ENCODE measurements at regions not wholly inside any gene's neighbourhood (a gene's known extent, or its start where the extent isn't known, plus 50 kb on each side); places are given as distances from the start of the nearest gene placed in this dataset.

DNA sequence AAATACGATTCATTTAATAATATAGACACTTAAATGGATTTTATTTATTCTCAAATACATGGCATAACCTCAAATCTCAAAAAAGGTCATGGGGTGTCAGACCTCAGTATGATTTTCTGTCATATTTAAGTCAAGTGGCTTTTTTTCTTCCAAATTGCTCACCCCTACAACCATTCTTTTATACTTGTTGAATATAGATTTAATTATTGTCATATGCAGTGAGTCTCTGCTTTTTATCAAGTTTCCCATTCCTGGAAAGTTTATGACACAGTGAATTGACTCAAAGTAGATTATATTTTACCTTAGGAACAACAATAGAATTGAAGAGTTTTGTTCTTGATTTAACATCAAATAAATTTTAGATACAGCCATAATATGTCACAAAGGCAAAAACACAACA lies 59.5 kb upstream of the IRF2BP2 start:
- no peak overlapping the region for H3K4me3 ChIP-seq
- peaks cover 0 to 21% (median 2%) of the 10 kb centered on the region in 11 donors for H3K9me3 ChIP-seq
- WGBS, 2 donors = 97 to 100% methylated on average over 1 of the region's 1 CpG
- no peak for ATAC-seq
- H3K36me3 ChIP-seq = no peaks in the 10 kb centered on the region
- H3K27me3 ChIP-seq = no peaks in the 10 kb centered on the region
- intact Hi-C loops (cut with DNase I) = no loop called here
- no peak overlapping the region for H3K27ac ChIP-seq
- H3K4me1 ChIP-seq = peaks cover 0 to 14% (median 0%) of the 10 kb centered on the region in 9 donors
- TF ChIP-seq CTCF (IDR thresholded peaks at IDR 0.05) = no peak
- no peak for DNase-seq

DNA sequence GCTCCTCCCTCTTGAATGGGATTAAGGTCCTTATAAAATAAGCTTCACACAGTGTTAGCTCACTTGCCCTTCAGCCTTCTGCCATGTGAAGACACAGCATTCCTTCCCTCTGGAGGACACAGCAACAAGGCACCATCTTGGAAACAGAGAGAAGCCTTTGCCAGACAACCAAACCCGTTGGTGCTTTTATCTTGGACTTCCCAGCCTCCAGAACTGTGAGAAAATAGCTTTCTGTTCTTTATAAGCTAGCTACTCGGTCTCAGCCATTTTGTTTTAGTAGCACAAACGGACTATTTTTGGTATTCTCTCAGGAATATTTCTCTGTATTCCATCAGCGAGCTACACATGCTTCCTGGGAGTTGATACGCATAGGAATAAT lies 58.6 kb upstream of the IRF2BP2 start:
- Histone ChIP-seq H3K27me3 (no peaks in the 10 kb centered on the region), H3K27ac (no peak overlapping the region), H3K4me3 (no peak overlapping the region), H3K9me3 (peaks cover 0 to 21% (median 2%) of the 10 kb centered on the region in 11 donors), H3K4me1 (peaks cover 0 to 14% (median 0%) of the 10 kb centered on the region in 9 donors), H3K36me3 (no peaks in the 10 kb centered on the region)
- no peak for TF ChIP-seq CTCF (IDR thresholded peaks at IDR 0.05)
- no peak for DNase-seq
- 82 to 83% methylated on average over 5 of the region's 5 CpGs for WGBS, 2 donors
- intact Hi-C loops (cut with DNase I) = no loop called here
- ATAC-seq = no peak

GRCh38 chr1:234667600-234668576 lies 57.9 kb upstream of the IRF2BP2 start:
- H3K27me3 ChIP-seq = no peaks in the 10 kb centered on the region
- DNase-seq = no peak
- peaks cover 0 to 21% (median 2%) of the 10 kb centered on the region in 11 donors for H3K9me3 ChIP-seq
- H3K4me3 ChIP-seq = no peak overlapping the region
- intact Hi-C loops (cut with DNase I) = no loop called here
- H3K27ac ChIP-seq = no peak overlapping the region
- peaks cover 0 to 14% (median 0%) of the 10 kb centered on the region in 9 donors for H3K4me1 ChIP-seq
- no peak for ATAC-seq
- WGBS, 2 donors = 97 to 98% methylated on average over 2 of the region's 2 CpGs
- no peaks in the 10 kb centered on the region for H3K36me3 ChIP-seq
- TF ChIP-seq CTCF (IDR thresholded peaks at IDR 0.05) = no peak

DNA sequence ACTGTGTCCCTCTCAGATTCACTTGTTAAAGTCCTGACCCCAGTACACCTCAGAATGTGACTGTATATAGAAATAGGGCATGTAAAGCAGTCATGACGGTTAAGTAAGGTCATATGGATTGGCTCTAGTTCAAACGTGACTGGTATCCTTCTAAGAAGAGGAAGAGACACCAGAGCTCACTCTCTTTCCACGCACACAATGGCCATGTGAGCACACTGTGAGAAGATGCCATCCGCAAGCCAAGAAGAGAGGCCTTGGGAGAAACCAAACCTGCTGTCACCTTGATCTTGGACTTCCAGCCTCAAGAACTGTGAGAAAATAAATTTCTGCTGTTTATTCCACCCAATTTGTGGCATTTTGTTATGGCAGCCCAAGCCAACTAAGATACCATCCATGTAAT lies 56.8 kb upstream of the IRF2BP2 start:
- Histone ChIP-seq H3K9me3 (peaks cover 0 to 21% (median 2%) of the 10 kb centered on the region in 11 donors), H3K4me1 (peaks cover 0 to 14% (median 0%) of the 10 kb centered on the region in 9 donors), H3K36me3 (no peaks in the 10 kb centered on the region), H3K27ac (peak overlapping the region in 1 of 10 donors; percentile 63), H3K4me3 (no peak overlapping the region), H3K27me3 (no peaks in the 10 kb centered on the region)
- no peak for TF ChIP-seq CTCF (IDR thresholded peaks at IDR 0.05)
- DNase-seq (no peak), ATAC-seq (peak in 4 of 8 donors; percentile 48 to 57 (median 48))
- 66 to 67% methylated on average over 4 of the region's 4 CpGs for WGBS, 2 donors
- intact Hi-C loops (cut with DNase I) = no loop called here

All from heart right ventricle (tissue), 16 donors.